MM.1S (cell line): ENCODE measurements at regions not wholly inside any gene's neighbourhood (a gene's known extent, or its start where the extent isn't known, plus 50 kb on each side); places are given as distances from the start of the nearest gene placed in this dataset.

Experiments used
- DNase-seq: peaks from one replicate; pipeline ENCODE4 v3.0.0-alpha.2; 2015
- H2AFZ ChIP-seq: fragments of 300-600 bp; sonication (generic); 2 replicates; pipeline ENCODE4 v1.6.0; 2016; ENCODE audit warnings: antibody characterized with exemption, low read length
- H3F3A ChIP-seq: fragments of 300-600 bp; sonication (generic); 2 replicates; pipeline ENCODE4 v1.6.1; 2016; ENCODE audit warnings: mild to moderate bottlenecking, antibody characterized with exemption, low read length, moderate library complexity, mixed read lengths; ENCODE audit not compliant: insufficient read depth
- H3K27ac ChIP-seq: fragments of 300-600 bp; sonication (generic); 2 replicates; pipeline ENCODE4 v1.5.1; 2016; ENCODE audit warnings: mild to moderate bottlenecking, low read length
- H3K27me3 ChIP-seq: fragments of 300-600 bp; sonication (generic); replicated peaks from 2 replicates; pipeline ENCODE4 v1.6.0; 2016; ENCODE audit warnings: low read length; ENCODE audit not compliant: insufficient read depth
- H3K36me3 ChIP-seq: fragments of 300-600 bp; sonication (generic); replicated peaks from 2 replicates; pipeline ENCODE4 v1.6.1; 2016; ENCODE audit warnings: mild to moderate bottlenecking, low read length, mixed read lengths; ENCODE audit not compliant: insufficient read depth
- H3K4me1 ChIP-seq: fragments of 300-600 bp; sonication (generic); 2 replicates; pipeline ENCODE4 v1.6.1; 2016; ENCODE audit warnings: low read length, mixed read lengths
- H3K4me2 ChIP-seq: fragments of 300-600 bp; sonication (generic); 2 replicates; pipeline ENCODE4 v1.6.0; 2016; ENCODE audit warnings: low read depth, low read length
- H3K4me3 ChIP-seq: fragments of 300-600 bp; sonication (generic); 2 replicates; pipeline ENCODE4 v1.5.1; 2016; ENCODE audit warnings: low read length, mixed read lengths
- H3K79me2 ChIP-seq: fragments of 300-600 bp; sonication (generic); 2 replicates; pipeline ENCODE4 v1.6.1; 2016; ENCODE audit warnings: mixed run types, low read length, mixed read lengths
- H3K9ac ChIP-seq: fragments of 300-600 bp; sonication (generic); 2 replicates; pipeline ENCODE4 v1.6.1; 2016; ENCODE audit warnings: low read length, mixed read lengths
- H3K9me2 ChIP-seq: fragments of 300-600 bp; sonication (generic); replicated peaks from 2 replicates; pipeline ENCODE4 v1.6.1; 2016; ENCODE audit warnings: mild to moderate bottlenecking, low read length, mixed read lengths; ENCODE audit not compliant: insufficient read depth
- H3K9me3 ChIP-seq: fragments of 300-600 bp; sonication (generic); replicated peaks from 2 replicates; pipeline ENCODE4 v1.6.1; 2016; ENCODE audit warnings: mild to moderate bottlenecking, low read length, mixed read lengths; ENCODE audit not compliant: insufficient read depth
- H4K20me1 ChIP-seq: fragments of 300-600 bp; sonication (generic); 2 replicates; pipeline ENCODE4 v1.6.1; 2016; ENCODE audit warnings: mild to moderate bottlenecking, low read length, moderate library complexity, mixed read lengths; ENCODE audit not compliant: insufficient read depth
- EZH2 ChIP-seq: fragments of 300-600 bp; sonication (generic); optimal IDR thresholded peaks from 2 replicates; pipeline ENCODE3; 2017; ENCODE audit warnings: low read depth, mild to moderate bottlenecking, antibody characterized with exemption, low read length, mixed read lengths
- EZH2phosphoT487 ChIP-seq: fragments of 300-600 bp; sonication (generic); IDR thresholded peaks from 2 replicates; pipeline ENCODE4 v1.6.1; 2018; ENCODE audit warnings: antibody characterized with exemption, low read length
- TF ChIP-seq, protein P1 (sequence below): fragments of 300-600 bp; sonication (generic); IDR thresholded peaks from 2 replicates; pipeline ENCODE4 v1.5.1; 2016; ENCODE audit warnings: antibody characterized with exemption, low read length, mixed read lengths

DNA sequence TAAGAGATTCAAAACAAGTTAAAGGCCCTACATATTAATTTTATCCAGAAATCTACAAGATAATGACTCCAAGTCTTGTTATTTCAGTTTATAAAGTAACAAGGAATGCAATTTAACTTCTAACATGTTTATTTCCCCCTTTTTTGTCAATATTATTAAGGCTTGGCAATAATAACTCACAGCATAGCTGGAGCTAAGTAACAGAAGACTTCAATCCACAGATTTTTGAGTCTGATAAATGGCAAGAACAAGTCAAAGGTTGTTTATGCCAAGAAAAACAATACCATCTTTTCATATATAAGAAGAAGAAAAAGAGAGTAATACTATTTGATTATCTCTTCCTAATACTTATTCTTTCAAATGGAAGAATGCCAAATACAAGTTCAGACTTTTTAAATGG, 631.0 kb upstream of the CCDC54 start:
- no peak for DNase-seq
- Histone ChIP-seq H3K4me2 (no peak overlapping the region), H2AFZ (no peak overlapping the region), H3K27ac (no peak overlapping the region), H3K9me3 (no peaks in the 10 kb centered on the region), H3K9ac (no peak overlapping the region), H3F3A (no peaks in the 10 kb centered on the region), H4K20me1 (no peaks in the 10 kb centered on the region), H3K79me2 (no peaks in the 10 kb centered on the region), H3K36me3 (no peaks in the 10 kb centered on the region), H3K9me2 (0 out of 2 replicates have a peak, but pooled peaks cover 2% of the 10 kb centered on the region), H3K27me3 (no peaks in the 10 kb centered on the region), H3K4me1 (no peaks in the 10 kb centered on the region), H3K4me3 (no peak overlapping the region)
- TF ChIP-seq EZH2phosphoT487 (no peak), EZH2 (no peak)
- TF ChIP-seq, protein P1, sequence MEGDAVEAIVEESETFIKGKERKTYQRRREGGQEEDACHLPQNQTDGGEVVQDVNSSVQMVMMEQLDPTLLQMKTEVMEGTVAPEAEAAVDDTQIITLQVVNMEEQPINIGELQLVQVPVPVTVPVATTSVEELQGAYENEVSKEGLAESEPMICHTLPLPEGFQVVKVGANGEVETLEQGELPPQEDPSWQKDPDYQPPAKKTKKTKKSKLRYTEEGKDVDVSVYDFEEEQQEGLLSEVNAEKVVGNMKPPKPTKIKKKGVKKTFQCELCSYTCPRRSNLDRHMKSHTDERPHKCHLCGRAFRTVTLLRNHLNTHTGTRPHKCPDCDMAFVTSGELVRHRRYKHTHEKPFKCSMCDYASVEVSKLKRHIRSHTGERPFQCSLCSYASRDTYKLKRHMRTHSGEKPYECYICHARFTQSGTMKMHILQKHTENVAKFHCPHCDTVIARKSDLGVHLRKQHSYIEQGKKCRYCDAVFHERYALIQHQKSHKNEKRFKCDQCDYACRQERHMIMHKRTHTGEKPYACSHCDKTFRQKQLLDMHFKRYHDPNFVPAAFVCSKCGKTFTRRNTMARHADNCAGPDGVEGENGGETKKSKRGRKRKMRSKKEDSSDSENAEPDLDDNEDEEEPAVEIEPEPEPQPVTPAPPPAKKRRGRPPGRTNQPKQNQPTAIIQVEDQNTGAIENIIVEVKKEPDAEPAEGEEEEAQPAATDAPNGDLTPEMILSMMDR: no peak

DNA sequence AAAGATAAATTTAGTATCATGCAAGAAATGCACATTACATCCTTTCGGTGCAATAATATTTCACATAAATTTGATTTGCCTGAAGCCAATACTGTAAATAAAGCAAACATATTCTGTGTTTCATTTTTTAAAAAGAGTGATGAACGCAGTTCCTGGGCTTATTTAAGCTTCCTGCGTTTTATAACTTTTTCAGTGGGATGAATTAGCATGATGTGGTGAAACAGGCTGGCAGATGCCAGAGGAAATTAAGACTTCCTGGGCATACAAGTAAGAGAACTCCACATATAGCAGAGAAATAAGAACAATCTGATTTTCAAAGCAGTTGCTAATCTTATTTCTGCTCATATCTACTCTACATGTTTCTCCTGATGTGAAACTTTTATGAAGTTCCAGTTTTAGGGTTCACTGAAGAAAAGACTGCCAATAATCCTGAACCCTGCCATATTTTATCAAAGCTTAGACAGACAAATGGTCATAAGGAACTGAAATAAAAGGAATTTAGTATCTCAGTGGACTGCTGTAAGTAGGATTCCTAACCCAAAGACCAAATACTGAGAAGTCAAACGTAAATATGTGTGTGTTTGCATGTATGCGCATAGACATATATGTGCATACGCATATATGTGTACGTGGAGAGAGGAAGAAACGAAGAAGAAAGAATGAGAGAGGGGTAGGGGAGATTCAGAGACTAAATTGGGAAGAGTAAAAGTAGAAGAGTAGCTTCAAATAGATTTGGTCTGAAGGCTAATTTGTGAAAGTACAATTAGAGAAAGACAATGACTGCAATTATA, 628.6 kb upstream of the CCDC54 start:
- Histone ChIP-seq H3K9ac (no peak overlapping the region), H3K4me1 (no peaks in the 10 kb centered on the region), H3K9me2 (0 out of 2 replicates have a peak, but pooled peaks cover 2% of the 10 kb centered on the region), H3K27ac (no peak overlapping the region), H3K4me2 (no peak overlapping the region), H2AFZ (no peak overlapping the region), H4K20me1 (no peaks in the 10 kb centered on the region), H3K9me3 (no peaks in the 10 kb centered on the region), H3K36me3 (no peaks in the 10 kb centered on the region), H3F3A (no peaks in the 10 kb centered on the region), H3K4me3 (no peak overlapping the region), H3K27me3 (no peaks in the 10 kb centered on the region), H3K79me2 (no peaks in the 10 kb centered on the region)
- TF ChIP-seq, protein P1: no peak
- no peak for TF ChIP-seq EZH2
- no peak for TF ChIP-seq EZH2phosphoT487
- DNase-seq: no peak

DNA sequence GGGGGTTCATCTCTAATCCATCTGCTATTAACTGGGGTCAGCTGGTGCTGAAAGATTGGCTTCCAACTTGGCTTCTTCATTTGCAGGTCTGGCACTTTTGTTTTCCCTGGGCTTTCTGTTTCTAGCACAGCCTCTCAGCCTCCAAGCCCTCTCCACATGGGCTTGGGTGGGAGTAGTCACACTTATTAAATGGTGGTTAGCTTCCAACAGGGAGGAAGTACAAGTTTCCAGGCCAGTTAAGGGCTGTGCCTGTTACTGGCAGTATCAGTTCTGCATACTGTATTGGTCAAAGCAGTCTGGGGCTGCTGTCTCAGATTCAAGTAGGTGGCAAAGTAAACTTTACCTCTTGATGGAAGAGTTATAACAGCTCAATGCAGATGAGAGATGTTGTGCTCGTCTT, 627.1 kb upstream of the CCDC54 start:
- H3K9ac ChIP-seq: no peak overlapping the region
- H3K4me2 ChIP-seq: no peak overlapping the region
- no peak overlapping the region for H3K4me3 ChIP-seq
- no peak overlapping the region for H2AFZ ChIP-seq
- DNase-seq: no peak
- H3K9me3 ChIP-seq: no peaks in the 10 kb centered on the region
- 0 out of 2 replicates have a peak, but pooled peaks cover 2% of the 10 kb centered on the region for H3K9me2 ChIP-seq
- TF ChIP-seq, protein P1: no peak
- TF ChIP-seq EZH2phosphoT487 (no peak), EZH2 (no peak)
- H3K4me1 ChIP-seq: no peaks in the 10 kb centered on the region
- H4K20me1 ChIP-seq: no peaks in the 10 kb centered on the region
- H3F3A ChIP-seq: no peaks in the 10 kb centered on the region
- H3K79me2 ChIP-seq: no peaks in the 10 kb centered on the region
- no peaks in the 10 kb centered on the region for H3K36me3 ChIP-seq
- no peaks in the 10 kb centered on the region for H3K27me3 ChIP-seq
- no peak overlapping the region; the same call in 1 of the 2 replicates for H3K27ac ChIP-seq
